Endometrial microvascular endothelial cells (primary cell): ENCODE measurements at regions not wholly inside any gene's neighbourhood (a gene's known extent, or its start where the extent isn't known, plus 50 kb on each side); places are given as distances from the start of the nearest gene placed in this dataset.

ENCODE experiments used
- in situ Hi-C: cut with HindIII; loops from 2 replicates; pipeline ENCODE4 v1.10.0; 2017; ENCODE audit warnings: low sequenced_read_pairs, low pct_unique_long_range_greater_than_20kb; ENCODE audit errors: inconsistent ontology term

DNA sequence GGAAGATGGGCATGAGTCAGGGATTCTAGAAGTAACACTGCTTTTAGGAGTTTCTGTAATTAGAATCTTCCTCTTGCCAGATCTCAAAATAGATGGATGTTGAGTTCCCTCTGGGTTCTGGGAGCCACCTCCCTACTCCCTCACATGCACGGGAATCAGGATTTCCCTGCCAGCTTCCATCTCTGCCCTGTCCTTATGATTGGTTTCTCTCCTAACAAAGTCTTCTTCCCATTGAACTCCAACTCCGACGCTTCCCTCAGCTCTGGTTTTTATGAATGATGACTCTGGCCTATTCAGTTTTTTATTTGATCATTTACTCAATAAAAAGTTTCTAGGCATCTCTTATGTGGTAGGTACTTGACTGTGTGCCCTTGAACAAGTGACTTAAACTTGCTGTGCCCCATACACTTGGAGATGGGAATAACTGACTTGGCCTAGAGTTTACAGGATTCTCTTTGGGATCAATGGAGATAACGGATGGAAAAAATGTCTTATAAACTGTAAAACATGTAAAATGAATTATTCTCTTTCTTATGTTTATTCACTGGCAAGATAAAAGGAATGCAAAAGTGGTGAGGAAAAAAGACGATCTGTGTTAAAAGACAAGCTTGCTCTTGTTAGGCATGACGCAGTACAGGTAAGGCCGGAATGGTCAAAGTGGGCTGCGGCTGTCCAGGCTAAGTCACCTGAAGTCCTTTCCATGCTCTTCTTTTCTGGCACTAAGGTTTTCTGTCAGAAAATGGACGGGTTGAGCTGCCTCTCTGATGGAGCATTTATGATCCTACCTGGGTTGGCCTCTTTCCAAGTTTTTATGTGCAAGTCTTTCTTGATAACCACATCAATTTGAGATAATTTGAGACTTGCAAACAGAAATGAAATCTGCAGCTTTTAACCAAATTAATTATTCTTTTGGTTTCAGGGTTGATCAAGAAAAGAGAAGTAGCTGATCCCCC is 199.6 kb downstream of the MYCN start:
- in situ Hi-C loops = no loop called here

- in situ Hi-C loops = no loop called here
Measured at GRCh38 chr2:16138811-16139662, 198.7 kb downstream of the MYCN start.

DNA sequence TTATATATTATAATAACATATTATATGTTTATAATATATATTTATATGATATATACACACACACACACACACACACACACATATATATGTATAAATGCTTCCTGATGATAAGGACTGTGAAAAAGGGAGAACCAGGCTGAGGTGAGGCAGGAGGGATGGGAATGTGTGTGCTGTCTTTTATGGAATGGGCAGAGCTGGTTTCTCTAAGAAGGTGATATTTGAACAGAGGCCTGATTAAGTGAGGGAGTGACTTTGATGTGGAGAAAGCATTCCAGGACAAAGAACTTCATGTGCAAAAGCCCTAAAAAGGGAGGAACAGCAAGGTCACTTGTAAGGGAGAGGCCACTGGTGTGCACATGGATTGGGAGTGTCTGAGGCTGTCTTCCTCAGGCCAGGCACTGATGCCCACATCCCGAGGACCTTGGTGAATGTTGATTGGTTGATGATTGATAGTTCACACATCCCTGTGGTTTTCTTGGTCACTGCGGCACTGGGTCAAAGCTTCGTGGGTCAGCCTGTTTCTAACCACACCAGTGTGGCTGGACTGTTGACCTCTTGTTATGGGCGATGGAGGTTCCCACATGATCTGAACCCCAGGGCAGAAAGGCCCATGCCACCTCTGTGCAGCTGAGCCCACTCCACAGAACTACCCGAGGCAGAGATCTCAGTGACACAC is 196.9 kb downstream of the MYCN start:
- in situ Hi-C loops = no loop called here

GRCh38 chr2:16136461-16137035 is 196.2 kb downstream of the MYCN start:
- in situ Hi-C loops = no loop called here

GRCh38 chr2:16135913-16136310 is 195.6 kb downstream of the MYCN start:
- in situ Hi-C loops = no loop called here

- in situ Hi-C loops = no loop called here
Measured at GRCh38 chr2:16135196-16135912, 195.0 kb downstream of the MYCN start.

DNA sequence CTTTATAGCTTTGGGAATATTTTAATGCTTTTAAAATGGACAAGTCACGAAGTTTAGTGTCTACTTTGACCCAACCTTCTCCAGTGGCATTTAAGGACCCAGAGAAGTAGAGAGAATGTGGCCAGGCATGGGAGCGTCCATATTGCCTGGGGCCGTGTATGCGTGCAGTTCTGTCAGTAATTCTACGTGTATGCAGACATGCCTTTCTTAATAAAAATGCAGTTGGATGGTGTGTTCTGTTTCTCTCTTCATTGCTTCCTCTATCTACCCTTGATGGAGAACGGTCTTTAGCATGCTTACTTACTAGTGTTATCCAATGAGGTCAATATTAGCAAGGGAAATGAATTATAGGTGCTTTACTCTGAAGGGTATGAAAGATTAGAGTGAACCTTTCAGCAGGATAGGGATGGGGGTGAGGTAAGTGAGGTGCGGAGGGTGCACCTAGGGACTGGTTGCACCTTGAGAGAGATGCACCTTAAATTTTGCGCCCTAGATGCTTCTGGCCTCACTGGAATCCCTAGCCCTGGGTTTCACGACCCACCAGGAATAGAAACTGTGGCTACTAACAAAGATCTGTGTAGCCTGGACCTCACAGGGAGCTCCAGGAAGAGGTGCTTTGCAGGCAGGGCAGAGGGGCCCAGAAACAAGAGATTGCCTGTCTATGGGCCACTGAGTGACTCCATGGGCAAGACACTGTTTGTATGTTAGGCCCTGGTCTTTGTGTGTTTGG is 194.3 kb downstream of the MYCN start:
- in situ Hi-C loops = no loop called here

DNA sequence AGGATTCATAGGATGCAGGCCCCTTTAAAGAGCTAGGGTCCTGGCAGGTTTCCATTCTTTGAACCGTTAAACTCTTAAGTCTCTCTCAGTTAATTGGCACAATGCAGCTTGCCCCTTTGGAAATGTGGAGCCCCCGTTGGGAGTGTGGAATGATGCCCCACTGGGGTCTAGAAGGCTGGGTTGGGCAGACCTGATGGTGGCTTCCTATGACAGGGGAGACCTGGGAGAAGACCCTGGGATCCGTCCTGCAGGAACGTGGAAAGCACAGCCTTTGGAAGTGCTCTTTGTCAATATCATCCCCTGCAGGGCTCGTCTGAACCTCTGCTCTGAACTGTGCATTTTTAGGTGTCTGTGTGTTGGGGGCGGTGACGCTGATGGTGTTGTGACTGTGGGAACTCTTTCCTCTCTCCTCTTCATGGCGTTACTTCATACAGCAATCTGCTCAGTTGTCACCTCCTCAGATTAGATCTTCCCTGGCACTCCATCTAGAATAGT is 190.6 kb downstream of the MYCN start:
- in situ Hi-C loops = no loop called here

GRCh38 chr2:16130541-16130880 is 190.2 kb downstream of the MYCN start:
- in situ Hi-C loops = no loop called here

GRCh38 chr2:16129716-16130540 is 189.6 kb downstream of the MYCN start:
- in situ Hi-C loops = no loop called here

- in situ Hi-C loops = no loop called here
Measured at GRCh38 chr2:16128746-16129610, 188.6 kb downstream of the MYCN start.

DNA sequence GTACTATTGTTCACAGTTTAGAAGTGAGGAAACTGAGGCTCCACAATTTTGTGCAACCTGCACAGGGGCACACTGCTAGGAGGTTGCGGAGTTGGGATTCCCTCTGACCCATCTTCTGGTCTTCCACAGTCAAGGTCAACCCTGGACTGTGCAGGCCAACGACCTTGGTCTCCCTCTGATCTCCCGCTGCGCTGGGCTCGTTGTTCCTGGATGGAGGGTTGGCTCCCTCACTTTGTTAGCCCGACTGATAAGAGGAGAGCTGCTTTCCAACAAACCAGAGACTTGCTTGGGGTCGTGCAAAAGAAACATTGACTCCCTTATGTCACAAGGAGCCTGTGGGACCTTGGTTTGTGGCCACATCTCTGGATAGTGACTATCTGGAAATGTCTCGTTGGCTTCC is 187.6 kb downstream of the MYCN start:
- in situ Hi-C loops = no loop called here

DNA sequence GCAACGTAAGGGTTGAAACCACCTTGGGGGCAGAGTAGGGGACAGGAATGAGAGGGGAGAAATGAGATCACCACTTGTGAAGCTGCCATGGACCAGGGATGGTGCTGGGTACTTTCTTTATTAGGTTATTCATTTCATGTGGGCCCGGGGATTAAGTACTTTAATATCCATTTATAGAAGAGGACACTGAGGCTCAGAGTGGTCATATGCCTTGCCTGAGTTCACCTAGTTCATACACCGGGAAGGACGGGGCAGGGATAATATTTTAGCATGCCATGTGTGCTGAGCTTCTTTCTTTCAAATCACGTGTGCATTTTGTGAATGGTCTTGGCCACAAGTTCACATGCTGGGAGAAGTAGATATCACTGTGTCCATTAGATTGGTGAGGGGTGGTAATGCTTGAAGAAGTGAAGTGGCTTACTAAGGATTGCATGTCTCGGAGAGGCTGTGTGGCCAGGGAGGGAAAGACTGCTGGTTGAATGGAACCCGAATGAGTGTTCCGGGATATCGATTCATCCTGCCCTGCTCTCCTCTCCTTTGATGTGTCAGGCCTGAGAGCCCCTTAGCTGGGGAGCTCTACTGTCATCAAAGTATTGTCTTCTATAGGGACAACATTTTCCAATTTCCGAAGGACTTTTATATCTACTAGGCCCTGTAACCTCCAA is 187.1 kb downstream of the MYCN start:
- in situ Hi-C loops = no loop called here

- in situ Hi-C loops = no loop called here
Measured at GRCh38 chr2:16126517-16127275, 186.3 kb downstream of the MYCN start.
